ENCODE measurements at regions not wholly inside any gene's neighbourhood (a gene's known extent, or its start where the extent isn't known, plus 50 kb on each side); places are given as distances from the start of the nearest gene placed in this dataset.

DNA sequence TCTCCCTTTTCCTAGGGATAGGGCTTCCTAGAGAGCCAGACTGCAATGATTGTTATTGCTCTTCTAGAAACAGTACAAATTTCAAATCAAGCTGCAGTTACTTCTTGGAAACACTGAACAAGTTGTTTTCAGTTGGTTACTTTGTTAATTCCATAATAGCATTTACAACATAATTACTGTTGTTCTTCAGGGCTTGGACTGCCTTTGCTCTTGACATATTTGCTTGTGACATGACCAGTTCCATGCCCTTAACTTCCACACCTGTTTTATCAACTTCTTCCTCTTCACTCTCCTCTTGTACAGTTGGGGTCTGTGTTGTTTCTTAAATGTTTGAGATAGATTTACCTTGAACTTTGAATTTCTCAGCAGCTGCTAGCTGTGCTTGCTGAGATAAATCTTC, 104.4 kb downstream of the SEC23IP start:
- intact Hi-C loops (cut with micrococcal nuclease) = no loop called here
- ATAC-seq (no peak), DNase-seq (no peak)
- ChIA-PET POLR2A (no interaction called here), CTCF (no interaction called here)
- Mint-ChIP-seq H3K4me1 (ENCODE audit: low read depth) (no peaks in the 10 kb centered on the region), H3K4me3 (no peak overlapping the region), H3K27ac (no peak overlapping the region), H3K27me3 (peaks cover 17% of the 10 kb centered on the region), H3K9me3 (peaks cover 11% of the 10 kb centered on the region), H3K36me3 (ENCODE audit: low read depth) (no peaks in the 10 kb centered on the region)
- TF ChIP-seq, protein P1, sequence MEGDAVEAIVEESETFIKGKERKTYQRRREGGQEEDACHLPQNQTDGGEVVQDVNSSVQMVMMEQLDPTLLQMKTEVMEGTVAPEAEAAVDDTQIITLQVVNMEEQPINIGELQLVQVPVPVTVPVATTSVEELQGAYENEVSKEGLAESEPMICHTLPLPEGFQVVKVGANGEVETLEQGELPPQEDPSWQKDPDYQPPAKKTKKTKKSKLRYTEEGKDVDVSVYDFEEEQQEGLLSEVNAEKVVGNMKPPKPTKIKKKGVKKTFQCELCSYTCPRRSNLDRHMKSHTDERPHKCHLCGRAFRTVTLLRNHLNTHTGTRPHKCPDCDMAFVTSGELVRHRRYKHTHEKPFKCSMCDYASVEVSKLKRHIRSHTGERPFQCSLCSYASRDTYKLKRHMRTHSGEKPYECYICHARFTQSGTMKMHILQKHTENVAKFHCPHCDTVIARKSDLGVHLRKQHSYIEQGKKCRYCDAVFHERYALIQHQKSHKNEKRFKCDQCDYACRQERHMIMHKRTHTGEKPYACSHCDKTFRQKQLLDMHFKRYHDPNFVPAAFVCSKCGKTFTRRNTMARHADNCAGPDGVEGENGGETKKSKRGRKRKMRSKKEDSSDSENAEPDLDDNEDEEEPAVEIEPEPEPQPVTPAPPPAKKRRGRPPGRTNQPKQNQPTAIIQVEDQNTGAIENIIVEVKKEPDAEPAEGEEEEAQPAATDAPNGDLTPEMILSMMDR (IDR thresholded peaks at IDR 0.05) = no peak

DNA sequence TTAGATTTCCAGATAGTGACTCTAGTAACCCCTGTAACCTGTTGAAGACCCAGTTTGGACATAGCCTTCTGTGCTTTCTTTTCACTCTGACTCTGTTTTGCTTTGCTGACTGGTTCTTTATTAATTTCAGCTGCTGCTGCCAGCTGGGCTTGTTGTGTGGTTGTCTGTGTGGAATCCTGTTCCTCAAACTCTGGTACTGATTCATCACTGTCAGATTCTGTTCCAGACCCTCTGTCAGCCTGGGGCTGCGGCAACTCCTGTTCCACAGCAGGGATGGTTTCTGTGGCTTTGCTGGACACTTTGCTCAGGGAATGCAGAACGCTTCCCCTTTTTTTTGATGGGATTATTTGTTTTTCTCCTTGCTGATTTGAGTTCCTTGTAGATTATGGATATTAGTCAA, 104.9 kb downstream of the SEC23IP start:
- intact Hi-C loops (cut with micrococcal nuclease) = no loop called here
- ATAC-seq (no peak), DNase-seq (no peak)
- H3K4me3 Mint-ChIP-seq = no peak overlapping the region
- H3K27ac Mint-ChIP-seq = no peak overlapping the region
- ChIA-PET CTCF (no interaction called here), POLR2A (no interaction called here)
- TF ChIP-seq, protein P1 (IDR thresholded peaks at IDR 0.05) = no peak
- peaks cover 11% of the 10 kb centered on the region for H3K9me3 Mint-ChIP-seq
- no peaks in the 10 kb centered on the region for H3K36me3 Mint-ChIP-seq (ENCODE audit: low read depth)
- peaks cover 18% of the 10 kb centered on the region for H3K27me3 Mint-ChIP-seq
- H3K4me1 Mint-ChIP-seq (ENCODE audit: low read depth) = no peaks in the 10 kb centered on the region

DNA sequence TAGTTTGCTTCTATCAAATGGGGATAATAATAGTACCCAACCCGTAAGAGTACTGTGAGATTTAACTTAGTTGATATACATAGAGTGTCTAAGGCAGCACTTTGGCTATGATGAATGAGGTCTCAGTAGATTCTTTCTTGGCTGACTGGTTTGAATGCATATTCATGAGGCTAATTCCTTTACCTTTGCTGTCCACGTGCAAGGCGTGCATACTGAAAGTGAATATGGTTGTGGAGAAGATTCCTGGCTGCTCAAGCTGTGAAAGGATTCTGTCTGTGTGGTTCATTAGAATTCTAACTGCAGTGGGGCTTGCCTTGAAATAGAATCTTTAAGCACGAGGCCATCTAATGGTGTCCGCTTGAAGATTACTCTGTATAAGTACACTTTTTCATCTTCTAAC, 110.3 kb downstream of the SEC23IP start:
- H3K9me3 Mint-ChIP-seq = peaks cover 2% of the 10 kb centered on the region
- no peak for DNase-seq
- ChIA-PET CTCF (no interaction called here), POLR2A (no interaction called here)
- intact Hi-C loops (cut with micrococcal nuclease) = no loop called here
- ATAC-seq = no peak
- H3K36me3 Mint-ChIP-seq (ENCODE audit: low read depth) = no peaks in the 10 kb centered on the region
- TF ChIP-seq, protein P1 (IDR thresholded peaks at IDR 0.05) = no peak
- peaks cover 28% of the 10 kb centered on the region for H3K27me3 Mint-ChIP-seq
- H3K4me3 Mint-ChIP-seq = no peak overlapping the region
- no peaks in the 10 kb centered on the region for H3K4me1 Mint-ChIP-seq (ENCODE audit: low read depth)
- H3K27ac Mint-ChIP-seq = no peak overlapping the region

DNA sequence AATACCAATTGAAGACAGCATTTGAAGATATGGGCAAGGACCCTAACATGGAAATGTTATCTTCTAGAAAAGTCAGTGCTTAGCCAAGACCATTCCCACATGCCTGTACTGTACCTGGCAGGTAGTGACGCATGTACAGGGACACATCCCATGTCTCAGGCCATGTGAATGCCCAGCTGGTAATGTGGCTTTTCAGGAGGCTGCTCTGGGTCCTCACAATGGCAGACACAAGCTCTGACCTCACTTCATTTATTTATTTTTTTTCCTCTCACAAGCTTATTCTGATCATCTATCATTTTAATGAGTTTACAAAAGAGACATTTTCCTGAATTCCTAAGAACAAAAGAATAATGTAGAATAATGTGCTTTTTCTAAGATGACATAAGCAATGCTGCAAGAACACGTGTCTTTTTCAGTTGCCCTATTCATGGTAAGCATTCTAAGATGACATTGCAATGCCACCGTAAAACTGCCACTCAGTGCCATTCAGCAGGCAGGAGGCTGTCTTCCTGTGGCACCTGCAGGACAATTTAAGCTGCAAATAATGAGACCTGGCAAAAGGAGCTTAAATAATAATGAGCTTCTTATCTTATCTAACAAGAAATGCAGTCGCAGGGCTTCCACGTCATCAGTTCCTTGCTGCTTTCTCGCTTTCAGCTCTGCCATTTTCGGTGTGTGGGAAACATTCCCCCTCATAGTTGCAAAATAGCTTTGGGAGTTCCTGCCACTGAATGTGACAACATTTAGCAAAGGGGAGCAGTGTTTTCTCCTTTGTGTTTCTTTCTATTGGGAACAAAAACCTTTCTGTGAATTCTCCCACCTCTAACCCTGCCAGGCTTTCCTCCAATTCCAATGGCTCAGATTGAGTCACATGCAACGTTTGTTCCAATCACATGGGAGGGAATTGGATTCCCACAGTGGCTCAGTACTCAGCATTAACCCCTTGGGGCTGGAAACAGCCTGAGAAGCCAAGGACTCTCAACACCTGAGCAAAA, 113.0 kb downstream of the SEC23IP start:
- Mint-ChIP-seq H3K4me3 (no peak overlapping the region), H3K9me3 (no peaks in the 10 kb centered on the region), H3K27me3 (peaks cover 29% of the 10 kb centered on the region), H3K27ac (no peak overlapping the region), H3K4me1 (ENCODE audit: low read depth) (no peaks in the 10 kb centered on the region), H3K36me3 (ENCODE audit: low read depth) (no peaks in the 10 kb centered on the region)
- ChIA-PET CTCF (no interaction called here), POLR2A (no interaction called here)
- TF ChIP-seq, protein P1 (IDR thresholded peaks at IDR 0.05) = no peak
- intact Hi-C loops (cut with micrococcal nuclease) = no loop called here
- ATAC-seq = no peak
- DNase-seq = no peak

DNA sequence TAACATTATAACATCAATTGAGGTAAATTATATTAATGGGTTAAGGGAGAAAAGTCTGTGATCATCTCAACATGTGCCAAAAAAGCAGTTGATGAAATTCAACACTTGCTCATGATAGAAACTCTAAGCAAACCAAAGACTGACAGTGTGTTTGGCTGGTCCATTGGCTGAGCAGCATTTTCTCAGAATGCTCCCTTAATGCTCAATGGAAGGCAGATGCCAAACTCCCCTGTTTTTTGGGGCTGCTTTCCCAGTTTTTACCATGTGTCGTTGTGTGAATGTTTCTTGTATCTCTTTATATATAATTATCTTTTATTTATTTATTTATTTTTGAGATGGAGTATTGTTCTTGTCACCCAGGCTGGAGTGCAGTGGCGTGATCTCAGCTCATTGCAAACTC, 114.7 kb downstream of the SEC23IP start:
- Mint-ChIP-seq H3K4me3 (no peak overlapping the region), H3K9me3 (no peaks in the 10 kb centered on the region), H3K27ac (no peak overlapping the region), H3K4me1 (ENCODE audit: low read depth) (no peaks in the 10 kb centered on the region), H3K36me3 (ENCODE audit: low read depth) (no peaks in the 10 kb centered on the region), H3K27me3 (peaks cover 37% of the 10 kb centered on the region)
- POLR2A ChIA-PET = no interaction called here
- TF ChIP-seq, protein P1 (IDR thresholded peaks at IDR 0.05) = no peak
- CTCF ChIA-PET = no interaction called here
- intact Hi-C loops (cut with micrococcal nuclease) = no loop called here
- no peak for ATAC-seq
- no peak for DNase-seq

All from activated CD8-positive, alpha-beta T cell treated with anti-CD3 and anti-CD28 coated beads for 36 hours (primary cell).